B cell (primary cell): ENCODE measurements at regions not wholly inside any gene's neighbourhood (a gene's known extent, or its start where the extent isn't known, plus 50 kb on each side); places are given as distances from the start of the nearest gene placed in this dataset.
"Not testable (repeated sequence)": the region's sequence is repeated elsewhere in the genome, so short reads cannot be mapped to it uniquely, and the experiment has no call there.

Experiments
- ATAC-seq: fragments of 200-7000 bp; cut with Tn5 transposase; one replicate; pipeline ENCODE4 v1.10.0; 2021; ENCODE audit warnings: low read depth, mild to moderate bottlenecking, moderate number of reproducible peaks, moderate library complexity
- CTCF ChIA-PET: fragments of 350-600 bp; sonication (Branson Sonifier 250); formaldehyde crosslinking; loops from one replicate; lab custom pipeline; 2021; ENCODE audit warnings: antibody characterized with exemption, inconsistent platforms; lab: Charles Lee
- POLR2A ChIA-PET: fragments of 350-600 bp; sonication (Branson Sonifier 250); formaldehyde crosslinking; loops from one replicate; lab custom pipeline; 2021; ENCODE audit warnings: antibody characterized with exemption; lab: Charles Lee
- DNase-seq: peaks from one replicate; pipeline ENCODE4 v3.0.0; 2013
- H2AFZ ChIP-seq: 2 replicates; pipeline ENCODE4 v1.6.1; 2012; ENCODE audit warnings: mild to moderate bottlenecking, low read depth, low read length; ENCODE audit not compliant: insufficient read depth, poor library complexity, severe bottlenecking
- H3K27ac ChIP-seq, 2 donors: 1 replicate in 1 of 2; 2 replicates in 1 of 2; pipeline ENCODE4 v1.5.1; 2012 to 2013; ENCODE audit warnings: low read length in 2 of 2, mild to moderate bottlenecking in 2 of 2, moderate library complexity in 1 of 2
- H3K27me3 ChIP-seq, 4 experiments: fragments of 200-600 bp in 1 of 4; sonication (generic) in 1 of 4; replicated peaks in 1 of 4; 1 replicate in 2 of 4; 2 replicates in 2 of 4; pipeline versions ENCODE4 v1.6.1 to v1.7.0; 2013 to 2016; ENCODE audit warnings: low read length in 3 of 4, mild to moderate bottlenecking in 2 of 4, mixed read lengths in 1 of 4, moderate library complexity in 1 of 4; ENCODE audit not compliant: insufficient read depth in 4 of 4, control insufficient read depth in 3 of 4; ENCODE audit errors: control extremely low read depth in 1 of 4
- H3K36me3 ChIP-seq, 2 experiments: replicated peaks in 1 of 2; 1 replicate in 1 of 2; 2 replicates in 1 of 2; pipeline versions ENCODE4 v1.6.1 to v1.7.1; 2013; ENCODE audit warnings: low read length in 1 of 2; ENCODE audit not compliant: insufficient read depth in 2 of 2, control insufficient read depth in 1 of 2; ENCODE audit errors: control extremely low read depth in 1 of 2, extremely low read depth in 1 of 2
- H3K4me1 ChIP-seq, 2 donors: fragments of 200-600 bp in 1 of 2; sonication (generic) in 1 of 2; 1 replicate in 1 of 2; 2 replicates in 1 of 2; pipeline versions ENCODE4 v1.5.1 to v1.6.1; 2013 to 2017; ENCODE audit warnings: low read length in 2 of 2; ENCODE audit not compliant: control insufficient read depth in 2 of 2, insufficient read depth in 2 of 2
- H3K4me2 ChIP-seq: replicated peaks from 2 replicates; pipeline ENCODE3; 2012; ENCODE audit warnings: mild to moderate bottlenecking, low read depth, low read length; ENCODE audit not compliant: poor library complexity, severe bottlenecking
- H3K4me3 ChIP-seq, 5 experiments: fragments of 200-600 bp in 1 of 5; sonication (generic) in 1 of 5; 1 replicate in 3 of 5; 2 replicates in 2 of 5; pipeline versions ENCODE4 v1.5.1 to v1.7.0; 2011 to 2016; ENCODE audit warnings: low read length in 4 of 5, mild to moderate bottlenecking in 4 of 5, low read depth in 2 of 5, control low read depth in 1 of 5, moderate library complexity in 1 of 5; ENCODE audit not compliant: insufficient read depth in 1 of 5; ENCODE audit errors: control extremely low read depth in 1 of 5, extremely low read depth in 1 of 5
- H3K79me2 ChIP-seq: fragments of 200-600 bp; sonication (generic); one replicate; pipeline ENCODE4 v1.6.0; 2016; ENCODE audit warnings: low read length; ENCODE audit not compliant: control insufficient read depth, insufficient read depth
- H3K9ac ChIP-seq: fragments of 200-600 bp; sonication (generic); 2 replicates; pipeline ENCODE4 v1.6.1; 2017; ENCODE audit warnings: mild to moderate bottlenecking, low read length, moderate library complexity
- H3K9me3 ChIP-seq, 3 donors: one replicate each; pipeline versions ENCODE4 v1.6.1 to v1.7.1; 2013; ENCODE audit warnings: low read length in 2 of 3; ENCODE audit not compliant: control insufficient read depth in 2 of 3, insufficient read depth in 1 of 3; ENCODE audit errors: control extremely low read depth in 1 of 3
- H4K20me1 ChIP-seq: 2 replicates; pipeline ENCODE4 v1.6.0; 2012; ENCODE audit warnings: mild to moderate bottlenecking, low read length; ENCODE audit not compliant: insufficient read depth, control insufficient read depth, poor library complexity, severe bottlenecking
- H3K27ac Mint-ChIP-seq: one replicate; pipeline ENCODE4 v1.8.0; 2021; ENCODE audit warnings: mixed read lengths
- H3K27me3 Mint-ChIP-seq: one replicate; pipeline ENCODE4 v1.8.0; 2021; ENCODE audit warnings: mixed read lengths
- H3K4me1 Mint-ChIP-seq: one replicate; pipeline ENCODE4 v1.8.0; 2021; ENCODE audit warnings: mixed read lengths
- H3K4me3 Mint-ChIP-seq: one replicate; pipeline ENCODE4 v1.8.0; 2021; ENCODE audit warnings: mixed read lengths
- H3K9me3 Mint-ChIP-seq: one replicate; pipeline ENCODE4 v1.8.0; 2022; ENCODE audit warnings: mixed read lengths; ENCODE audit not compliant: insufficient read depth
- CTCF ChIP-seq: fragments of 200-600 bp; IDR thresholded peaks from one replicate; pipeline ENCODE4 v1.8.0; 2022; ENCODE audit warnings: antibody characterized with exemption, mild to moderate bottlenecking
- EZH2 ChIP-seq: IDR thresholded peaks from 2 replicates; pipeline ENCODE4 v1.6.1; 2012; ENCODE audit warnings: borderline replicate concordance, low read depth, mild to moderate bottlenecking, moderate library complexity, low read length; ENCODE audit not compliant: insufficient read depth, poor library complexity, severe bottlenecking
- WGBS: methylation state at CpG from one replicate; pipeline ENCODE4 v1.1.5; 2013; ENCODE audit warnings: missing lambda C conversion rate; ENCODE audit not compliant: insufficient coverage; 5-methylcytosine and 5-hydroxymethylcytosine counted together
- intact Hi-C: fragments of 100-400 bp; cut with micrococcal nuclease; formaldehyde crosslinking; loops from one replicate; pipeline ENCODE4 v1.10.0; 2022

- Histone ChIP-seq H3K79me2 (no peaks in the 10 kb centered on the region), H2AFZ (no peak overlapping the region), H3K27ac (no peak overlapping the region), H3K4me3 (no peak overlapping the region), H3K36me3 (no peaks in the 10 kb centered on the region), H3K4me2 (no peak overlapping the region), H3K4me1 (no peaks in the 10 kb centered on the region), H4K20me1 (no peaks in the 10 kb centered on the region), H3K9me3 (peaks cover 2 to 27% (median 17%) of the 10 kb centered on the region in 3 donors), H3K9ac (no peak overlapping the region), H3K27me3 (no peaks in the 10 kb centered on the region)
- H3K9me3 Mint-ChIP-seq: peaks cover 17% of the 10 kb centered on the region
- WGBS: no CpG with 5 or more reads among the region's 1 CpG
- H3K4me3 Mint-ChIP-seq: no peak overlapping the region
- no peak for ATAC-seq
- intact Hi-C loops: no loop called here
- DNase-seq: no peak
- no peak for TF ChIP-seq CTCF
- no peak for TF ChIP-seq EZH2
- ChIA-PET CTCF (interaction anchor here (0.9 kb wide), 1 partner anchor 15 kb away, joined by 4 read pairs; no protein-coding TSS in a partner anchor), POLR2A (no interaction called here)
- no peaks in the 10 kb centered on the region for H3K27me3 Mint-ChIP-seq
- H3K4me1 Mint-ChIP-seq: no peaks in the 10 kb centered on the region
- H3K27ac Mint-ChIP-seq: no peak overlapping the region
Observed at GRCh38 chr14:31911160-31911559, 165.9 kb upstream of the ARHGAP5 start.

DNA sequence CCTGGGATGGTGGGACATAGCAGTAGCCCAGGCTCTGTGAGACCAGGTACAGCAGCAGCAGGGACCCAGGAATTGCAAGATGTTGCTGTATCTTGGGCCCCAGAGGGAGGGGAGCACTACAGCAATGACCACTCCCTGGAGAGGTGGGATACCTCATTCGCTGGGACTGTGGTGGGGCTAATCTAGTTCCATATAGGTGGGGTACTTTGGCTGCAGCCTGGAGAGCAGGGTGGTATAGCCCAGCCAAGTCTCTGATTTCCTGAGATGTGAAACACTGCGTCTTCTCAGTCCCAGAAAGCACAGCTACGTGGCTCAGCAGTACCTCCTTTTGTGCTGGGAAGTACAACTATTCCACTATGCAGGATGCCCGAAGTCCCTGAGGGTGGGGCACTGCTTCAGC is 163.7 kb upstream of the ARHGAP5 start:
- Histone ChIP-seq H3K27me3 (peaks cover 0 to 6% (median 0%) of the 10 kb centered on the region in 4 experiments), H3K79me2 (no peaks in the 10 kb centered on the region), H3K9me3 (peaks cover 0 to 27% (median 17%) of the 10 kb centered on the region in 3 donors), H2AFZ (no peak overlapping the region), H3K4me1 (no peaks in the 10 kb centered on the region), H3K4me3 (no peak overlapping the region), H4K20me1 (no peaks in the 10 kb centered on the region), H3K9ac (no peak overlapping the region), H3K36me3 (no peaks in the 10 kb centered on the region), H3K4me2 (no peak overlapping the region), H3K27ac (no peak overlapping the region)
- ATAC-seq: no peak
- ChIA-PET POLR2A (no interaction called here), CTCF (interaction anchor here (0.9 to 1.3 kb wide), 2 partner anchors 17 to 339 kb away, joined by 3 read pairs; no protein-coding TSS in a partner anchor)
- WGBS: 84% methylated on average over 2 of the region's 4 CpGs
- Mint-ChIP-seq H3K4me3 (no peak overlapping the region), H3K9me3 (peaks cover 17% of the 10 kb centered on the region), H3K4me1 (no peaks in the 10 kb centered on the region), H3K27ac (no peak overlapping the region), H3K27me3 (no peaks in the 10 kb centered on the region)
- TF ChIP-seq CTCF: no peak
- no peak for TF ChIP-seq EZH2
- DNase-seq: no peak
- intact Hi-C loops: no loop called here

GRCh38 chr14:31918289-31918688 is 158.8 kb upstream of the ARHGAP5 start:
- WGBS: 100% methylated on average over 2 of the region's 7 CpGs
- H3K27me3 ChIP-seq, H3K9me3 Mint-ChIP-seq, H3K4me2 ChIP-seq, H3K27me3 Mint-ChIP-seq, H2AFZ ChIP-seq, H3K36me3 ChIP-seq, H3K4me3 ChIP-seq, H3K4me1 Mint-ChIP-seq, H4K20me1 ChIP-seq, H3K79me2 ChIP-seq, H3K27ac ChIP-seq, intact Hi-C loops, ATAC-seq, DNase-seq, H3K9ac ChIP-seq, H3K27ac Mint-ChIP-seq, H3K9me3 ChIP-seq, POLR2A ChIA-PET, H3K4me3 Mint-ChIP-seq, H3K4me1 ChIP-seq: not testable (repeated sequence)
- CTCF ChIA-PET: interaction anchor here (1.3 kb wide), 1 partner anchor 9 kb away, joined by 4 read pairs; no protein-coding TSS in a partner anchor
